ENCODE measurements at regions not wholly inside any gene's neighbourhood (a gene's known extent, or its start where the extent isn't known, plus 50 kb on each side); places are given as distances from the start of the nearest gene placed in this dataset.

DNA sequence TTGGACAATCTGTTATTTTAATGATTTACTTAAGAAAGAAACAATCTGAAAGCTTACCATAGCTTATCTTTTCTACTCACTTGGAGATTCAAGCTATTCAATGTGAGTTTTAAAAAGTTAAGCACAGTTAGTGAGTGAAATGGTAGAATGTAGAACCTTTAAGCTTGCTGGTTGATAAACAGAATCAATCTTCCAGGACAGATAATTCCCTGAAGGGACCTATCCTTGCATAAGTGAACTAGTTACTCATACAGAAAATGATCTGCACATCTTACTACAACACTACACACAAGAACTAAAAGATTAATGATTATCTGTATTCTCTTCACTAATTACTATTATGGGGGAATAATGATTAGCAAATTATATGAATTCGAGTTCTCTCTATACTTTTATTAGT is 165.6 kb downstream of the PALM2AKAP2 start:
- Histone ChIP-seq H3K4me3 (replicated peaks in 1 of 3; ENCODE audit: insufficient read depth in 1 of 3, low read depth in 2 of 3, low read length in 3 of 3) (no peak overlapping the region), H2AFZ (ENCODE audit: low read length) (no peak overlapping the region), H3K27ac (ENCODE audit: extremely low read length, insufficient read depth, low read length) (no peak overlapping the region), H3K9me3 (ENCODE audit: low read length) (no peaks in the 10 kb centered on the region), H3K4me2 (ENCODE audit: low read depth, low read length) (no peak overlapping the region), H3K4me1 (ENCODE audit: insufficient read depth, low read length) (peaks cover 1% of the 10 kb centered on the region), H3K79me2 (ENCODE audit: insufficient read depth, low read length) (no peaks in the 10 kb centered on the region), H3K9ac (ENCODE audit: insufficient read depth, low read depth, low read length) (no peak overlapping the region), H3K36me3 (replicated peaks in 1 of 2; ENCODE audit: control insufficient read depth in 1 of 2, insufficient read depth in 2 of 2, low read length in 2 of 2) (no peaks in the 10 kb centered on the region), H4K20me1 (ENCODE audit: insufficient read depth, low read length) (no peaks in the 10 kb centered on the region), H3K27me3 (ENCODE audit: control insufficient read depth in 1 of 2, insufficient read depth in 2 of 2, low read length in 2 of 2) (no peaks in the 10 kb centered on the region)
- no peak for DNase-seq (ENCODE audit: low spot score)
- ATAC-seq = no peak
- WGBS (ENCODE audit: low lambda C conversion rate) = 29% methylated on average over 1 of the region's 1 CpG
- intact Hi-C loops (cut with micrococcal nuclease; ENCODE audit: unreplicated experiment) = no loop called here
- BruUV-seq (replicated peaks) = no TSS peak
- no peak for TF ChIP-seq ZFP82 (CRISPR knock-in tag; IDR thresholded peaks at IDR 0.05; ENCODE audit: borderline replicate concordance)
- TF ChIP-seq, protein P1, sequence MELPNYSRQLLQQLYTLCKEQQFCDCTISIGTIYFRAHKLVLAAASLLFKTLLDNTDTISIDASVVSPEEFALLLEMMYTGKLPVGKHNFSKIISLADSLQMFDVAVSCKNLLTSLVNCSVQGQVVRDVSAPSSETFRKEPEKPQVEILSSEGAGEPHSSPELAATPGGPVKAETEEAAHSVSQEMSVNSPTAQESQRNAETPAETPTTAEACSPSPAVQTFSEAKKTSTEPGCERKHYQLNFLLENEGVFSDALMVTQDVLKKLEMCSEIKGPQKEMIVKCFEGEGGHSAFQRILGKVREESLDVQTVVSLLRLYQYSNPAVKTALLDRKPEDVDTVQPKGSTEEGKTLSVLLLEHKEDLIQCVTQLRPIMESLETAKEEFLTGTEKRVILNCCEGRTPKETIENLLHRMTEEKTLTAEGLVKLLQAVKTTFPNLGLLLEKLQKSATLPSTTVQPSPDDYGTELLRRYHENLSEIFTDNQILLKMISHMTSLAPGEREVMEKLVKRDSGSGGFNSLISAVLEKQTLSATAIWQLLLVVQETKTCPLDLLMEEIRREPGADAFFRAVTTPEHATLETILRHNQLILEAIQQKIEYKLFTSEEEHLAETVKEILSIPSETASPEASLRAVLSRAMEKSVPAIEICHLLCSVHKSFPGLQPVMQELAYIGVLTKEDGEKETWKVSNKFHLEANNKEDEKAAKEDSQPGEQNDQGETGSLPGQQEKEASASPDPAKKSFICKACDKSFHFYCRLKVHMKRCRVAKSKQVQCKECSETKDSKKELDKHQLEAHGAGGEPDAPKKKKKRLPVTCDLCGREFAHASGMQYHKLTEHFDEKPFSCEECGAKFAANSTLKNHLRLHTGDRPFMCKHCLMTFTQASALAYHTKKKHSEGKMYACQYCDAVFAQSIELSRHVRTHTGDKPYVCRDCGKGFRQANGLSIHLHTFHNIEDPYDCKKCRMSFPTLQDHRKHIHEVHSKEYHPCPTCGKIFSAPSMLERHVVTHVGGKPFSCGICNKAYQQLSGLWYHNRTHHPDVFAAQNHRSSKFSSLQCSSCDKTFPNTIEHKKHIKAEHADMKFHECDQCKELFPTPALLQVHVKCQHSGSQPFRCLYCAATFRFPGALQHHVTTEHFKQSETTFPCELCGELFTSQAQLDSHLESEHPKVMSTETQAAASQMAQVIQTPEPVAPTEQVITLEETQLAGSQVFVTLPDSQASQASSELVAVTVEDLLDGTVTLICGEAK (IDR thresholded peaks at IDR 0.05) = no peak
- TF ChIP-seq, protein P1 (CRISPR knock-in tag; IDR thresholded peaks at IDR 0.05) = no peak
- TF ChIP-seq, protein P2, sequence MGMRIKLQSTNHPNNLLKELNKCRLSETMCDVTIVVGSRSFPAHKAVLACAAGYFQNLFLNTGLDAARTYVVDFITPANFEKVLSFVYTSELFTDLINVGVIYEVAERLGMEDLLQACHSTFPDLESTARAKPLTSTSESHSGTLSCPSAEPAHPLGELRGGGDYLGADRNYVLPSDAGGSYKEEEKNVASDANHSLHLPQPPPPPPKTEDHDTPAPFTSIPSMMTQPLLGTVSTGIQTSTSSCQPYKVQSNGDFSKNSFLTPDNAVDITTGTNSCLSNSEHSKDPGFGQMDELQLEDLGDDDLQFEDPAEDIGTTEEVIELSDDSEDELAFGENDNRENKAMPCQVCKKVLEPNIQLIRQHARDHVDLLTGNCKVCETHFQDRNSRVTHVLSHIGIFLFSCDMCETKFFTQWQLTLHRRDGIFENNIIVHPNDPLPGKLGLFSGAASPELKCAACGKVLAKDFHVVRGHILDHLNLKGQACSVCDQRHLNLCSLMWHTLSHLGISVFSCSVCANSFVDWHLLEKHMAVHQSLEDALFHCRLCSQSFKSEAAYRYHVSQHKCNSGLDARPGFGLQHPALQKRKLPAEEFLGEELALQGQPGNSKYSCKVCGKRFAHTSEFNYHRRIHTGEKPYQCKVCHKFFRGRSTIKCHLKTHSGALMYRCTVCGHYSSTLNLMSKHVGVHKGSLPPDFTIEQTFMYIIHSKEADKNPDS (CRISPR knock-in tag; IDR thresholded peaks at IDR 0.05) = no peak
- TF ChIP-seq RFXAP (CRISPR knock-in tag; IDR thresholded peaks at IDR 0.05; ENCODE audit: borderline replicate concordance) = no peak
- TF ChIP-seq ZNF557 (CRISPR knock-in tag; IDR thresholded peaks at IDR 0.05) = no peak
- TF ChIP-seq ZNF446 (CRISPR knock-in tag; IDR thresholded peaks at IDR 0.05) = no peak
- TF ChIP-seq, protein P3, sequence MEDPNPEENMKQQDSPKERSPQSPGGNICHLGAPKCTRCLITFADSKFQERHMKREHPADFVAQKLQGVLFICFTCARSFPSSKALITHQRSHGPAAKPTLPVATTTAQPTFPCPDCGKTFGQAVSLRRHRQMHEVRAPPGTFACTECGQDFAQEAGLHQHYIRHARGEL (CRISPR knock-in tag; IDR thresholded peaks at IDR 0.05) = no peak
- no peak for TF ChIP-seq FOSL2 (CRISPR knock-in tag; IDR thresholded peaks at IDR 0.05)
- no peak for FAIRE-seq
- in situ Hi-C loops (cut with HindIII; ENCODE audit: extremely low pct_ligation_motif_present, low pct_unique_long_range_greater_than_20kb) = no loop called here
- POLR2A ChIA-PET = no interaction called here
- CTCF ChIA-PET (ENCODE audit: low intra/inter-chr PET ratio, low total read pairs) = no interaction called here
